Neural progenitor cell (in vitro differentiated cells): ENCODE measurements at regions not wholly inside any gene's neighbourhood (a gene's known extent, or its start where the extent isn't known, plus 50 kb on each side); places are given as distances from the start of the nearest gene placed in this dataset.

Experiments
- DNase-seq: peaks from one replicate; pipeline ENCODE4 v3.0.0-alpha.2; 2016; ENCODE audit warnings: low spot score
- H2AFZ ChIP-seq: fragments of 200-600 bp; sonication (generic); replicated peaks from 2 replicates; pipeline ENCODE4 v1.6.1; 2016; ENCODE audit warnings: antibody characterized with exemption
- H3F3A ChIP-seq: fragments of 200-600 bp; sonication (generic); 2 replicates; pipeline ENCODE4 v1.6.1; 2016; ENCODE audit warnings: antibody characterized with exemption, low read depth
- H3K27ac ChIP-seq: fragments of 200-600 bp; sonication (generic); 2 replicates; pipeline ENCODE4 v1.5.1; 2016; ENCODE audit warnings: mild to moderate bottlenecking
- H3K27me3 ChIP-seq: fragments of 200-600 bp; sonication (generic); 2 replicates; pipeline ENCODE4 v1.6.1; 2016; ENCODE audit warnings: mild to moderate bottlenecking, moderate library complexity
- H3K36me3 ChIP-seq: fragments of 200-600 bp; sonication (generic); 2 replicates; pipeline ENCODE4 v1.5.1; 2016
- H3K4me1 ChIP-seq: fragments of 200-600 bp; sonication (generic); 2 replicates; pipeline ENCODE4 v1.6.1; 2016; ENCODE audit warnings: mixed run types
- H3K4me2 ChIP-seq: fragments of 200-600 bp; sonication (generic); 2 replicates; pipeline ENCODE4 v1.6.1; 2016
- H3K4me3 ChIP-seq: fragments of 200-600 bp; sonication (generic); 2 replicates; pipeline ENCODE4 v1.5.1; 2016
- H3K79me2 ChIP-seq: fragments of 200-600 bp; sonication (generic); 2 replicates; pipeline ENCODE4 v1.6.1; 2016; ENCODE audit warnings: low read depth
- H3K9ac ChIP-seq: fragments of 200-600 bp; sonication (generic); 2 replicates; pipeline ENCODE4 v1.6.1; 2016
- H3K9me3 ChIP-seq: fragments of 200-600 bp; sonication (generic); 2 replicates; pipeline ENCODE4 v1.5.1; 2016; ENCODE audit warnings: low read depth
- H4K20me1 ChIP-seq: fragments of 200-600 bp; sonication (generic); 2 replicates; pipeline ENCODE4 v1.6.1; 2016; ENCODE audit warnings: low read depth
- H3K27ac Mint-ChIP-seq: 3 replicates; pipeline ENCODE4 v1.8.0; 2021; ENCODE audit warnings: mixed read lengths
- H3K27me3 Mint-ChIP-seq: 2 replicates; pipeline ENCODE4 v1.8.0; 2022; ENCODE audit warnings: low read depth, mild to moderate bottlenecking, inconsistent platforms, moderate library complexity, mixed read lengths; ENCODE audit not compliant: insufficient read depth
- H3K36me3 Mint-ChIP-seq: 3 replicates; pipeline ENCODE4 v1.8.0; 2021; ENCODE audit warnings: mixed read lengths
- H3K4me1 Mint-ChIP-seq: 3 replicates; pipeline ENCODE4 v1.8.0; 2021; ENCODE audit warnings: mixed read lengths
- H3K4me3 Mint-ChIP-seq: 3 replicates; pipeline ENCODE4 v1.8.0; 2021; ENCODE audit warnings: mild to moderate bottlenecking, moderate library complexity, mixed read lengths
- H3K9me3 Mint-ChIP-seq: 3 replicates; pipeline ENCODE4 v1.8.0; 2020; ENCODE audit warnings: mixed read lengths
- CTCF ChIP-seq: fragments of 200-600 bp; sonication (generic); IDR thresholded peaks from 2 replicates; pipeline ENCODE4 v1.5.1; 2017; ENCODE audit warnings: antibody characterized with exemption, mild to moderate bottlenecking
- EZH2 ChIP-seq: fragments of 200-600 bp; sonication (generic); IDR thresholded peaks from 2 replicates; pipeline ENCODE4 v1.6.1; 2017; ENCODE audit warnings: antibody characterized with exemption, mild to moderate bottlenecking, moderate library complexity
- EZH2phosphoT487 ChIP-seq: fragments of 200-600 bp; sonication (generic); IDR thresholded peaks from 2 replicates; pipeline ENCODE4 v1.6.1; 2017; ENCODE audit warnings: antibody characterized with exemption

- H3K27ac Mint-ChIP-seq: no peak overlapping the region
- no peak for DNase-seq
- H3K4me1 Mint-ChIP-seq: peaks cover 6% of the 10 kb centered on the region
- Histone ChIP-seq H3K4me1 (peaks cover 5% of the 10 kb centered on the region), H3K9me3 (no peaks in the 10 kb centered on the region), H3K36me3 (no peaks in the 10 kb centered on the region), H3F3A (no peaks in the 10 kb centered on the region), H3K79me2 (no peaks in the 10 kb centered on the region), H3K9ac (no peak overlapping the region), H4K20me1 (no peaks in the 10 kb centered on the region), H3K27me3 (no peaks in the 10 kb centered on the region), H3K27ac (no peak overlapping the region), H3K4me3 (no peak overlapping the region), H3K4me2 (no peak overlapping the region), H2AFZ (no peak overlapping the region)
- H3K4me3 Mint-ChIP-seq: no peak overlapping the region
- no peaks in the 10 kb centered on the region for H3K36me3 Mint-ChIP-seq
- TF ChIP-seq EZH2 (no peak), EZH2phosphoT487 (no peak), CTCF (no peak)
- H3K9me3 Mint-ChIP-seq: no peaks in the 10 kb centered on the region
- H3K27me3 Mint-ChIP-seq: no peaks in the 10 kb centered on the region
These were observed 285.7 kb downstream of the RNF144B start for GRCh38 chr6:18672852-18673251.

DNA sequence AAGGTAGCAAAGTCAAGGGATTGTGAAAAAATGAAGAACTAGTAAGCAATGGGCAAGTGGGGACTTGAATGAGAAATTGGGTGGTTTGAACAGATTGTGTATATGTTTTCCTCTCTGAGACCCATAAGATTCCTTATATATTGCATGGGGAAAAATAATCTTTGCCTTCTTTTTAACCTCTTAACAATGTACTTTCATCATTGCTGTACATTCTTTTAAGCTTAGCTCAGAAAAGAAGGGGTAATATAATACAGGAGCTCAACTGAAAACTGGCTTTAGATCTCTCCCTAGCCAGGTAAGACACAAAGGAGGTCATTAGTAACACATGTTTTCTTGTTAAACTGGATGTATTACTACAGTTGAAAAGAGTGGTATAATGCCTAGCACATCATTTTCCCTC is 287.2 kb downstream of the RNF144B start:
- Mint-ChIP-seq H3K4me3 (no peak overlapping the region), H3K27ac (no peak overlapping the region)

GRCh38 chr6:18675881-18676280 is 288.7 kb downstream of the RNF144B start:
- Histone ChIP-seq H3K36me3 (no peaks in the 10 kb centered on the region), H3K4me3 (no peak overlapping the region), H4K20me1 (no peaks in the 10 kb centered on the region), H3K4me2 (no peak overlapping the region), H3K9me3 (no peaks in the 10 kb centered on the region), H2AFZ (no peak overlapping the region), H3F3A (no peaks in the 10 kb centered on the region), H3K79me2 (no peaks in the 10 kb centered on the region), H3K27me3 (no peaks in the 10 kb centered on the region), H3K9ac (no peak overlapping the region), H3K4me1 (peaks cover 5% of the 10 kb centered on the region), H3K27ac (no peak overlapping the region)
- Mint-ChIP-seq H3K27me3 (no peaks in the 10 kb centered on the region), H3K9me3 (no peaks in the 10 kb centered on the region), H3K4me1 (no peaks in the 10 kb centered on the region), H3K36me3 (no peaks in the 10 kb centered on the region), H3K4me3 (no peak overlapping the region), H3K27ac (no peak overlapping the region)
- DNase-seq: no peak
- TF ChIP-seq EZH2 (no peak), EZH2phosphoT487 (no peak), CTCF (no peak)

More for the DNA sequence above, 287.2 kb downstream of the RNF144B start:
- Mint-ChIP-seq H3K36me3 (no peaks in the 10 kb centered on the region), H3K4me1 (no peaks in the 10 kb centered on the region), H3K27me3 (no peaks in the 10 kb centered on the region), H3K9me3 (no peaks in the 10 kb centered on the region)
- Histone ChIP-seq H3K4me2 (no peak overlapping the region), H3K4me1 (peaks cover 5% of the 10 kb centered on the region), H2AFZ (no peak overlapping the region), H3K4me3 (no peak overlapping the region), H3F3A (no peaks in the 10 kb centered on the region), H3K36me3 (no peaks in the 10 kb centered on the region), H4K20me1 (no peaks in the 10 kb centered on the region), H3K9me3 (no peaks in the 10 kb centered on the region), H3K9ac (no peak overlapping the region), H3K27ac (no peak overlapping the region), H3K27me3 (no peaks in the 10 kb centered on the region), H3K79me2 (no peaks in the 10 kb centered on the region)
- DNase-seq: no peak
- no peak for TF ChIP-seq EZH2

- Mint-ChIP-seq H3K4me3 (no peak overlapping the region), H3K27me3 (no peaks in the 10 kb centered on the region), H3K36me3 (no peaks in the 10 kb centered on the region), H3K4me1 (no peaks in the 10 kb centered on the region), H3K27ac (no peak overlapping the region), H3K9me3 (no peaks in the 10 kb centered on the region)
- TF ChIP-seq CTCF: no peak
- no peaks in the 10 kb centered on the region for H3K9me3 ChIP-seq
- H3K4me1 ChIP-seq: peaks cover 5% of the 10 kb centered on the region
- H3K36me3 ChIP-seq: no peaks in the 10 kb centered on the region
- no peak overlapping the region for H3K9ac ChIP-seq
- no peaks in the 10 kb centered on the region for H3F3A ChIP-seq
- no peak overlapping the region for H3K4me3 ChIP-seq
- no peak for DNase-seq
- H3K79me2 ChIP-seq: no peaks in the 10 kb centered on the region
- H4K20me1 ChIP-seq: no peaks in the 10 kb centered on the region
- no peak overlapping the region for H3K27ac ChIP-seq
- no peak overlapping the region for H3K4me2 ChIP-seq
- H3K27me3 ChIP-seq: no peaks in the 10 kb centered on the region
- no peak overlapping the region for H2AFZ ChIP-seq
These were observed 289.4 kb downstream of the RNF144B start for GRCh38 chr6:18676548-18676947.
